Neural cell (in vitro differentiated cells): ENCODE measurements at regions not wholly inside any gene's neighbourhood (a gene's known extent, or its start where the extent isn't known, plus 50 kb on each side); places are given as distances from the start of the nearest gene placed in this dataset.

ENCODE experiments used
- CTCF ChIP-seq: fragments of 450-650 bp; IDR thresholded peaks from 2 replicates; pipeline ENCODE4 v1.5.1; 2014; ENCODE audit warnings: antibody characterized with exemption, mild to moderate bottlenecking, moderate library complexity; ENCODE audit not compliant: poor library complexity, severe bottlenecking
- EZH2 ChIP-seq: fragments of 200-600, 300-800 bp; shearing (Covaris generic), sonication (generic); IDR thresholded peaks from 2 replicates; pipeline ENCODE4 v1.6.1; 2014; ENCODE audit warnings: antibody characterized with exemption, low read length, borderline replicate concordance, mild to moderate bottlenecking; ENCODE audit not compliant: insufficient read depth, poor library complexity, severe bottlenecking
- POLR2AphosphoS5 ChIP-seq: IDR thresholded peaks from 2 replicates; pipeline ENCODE4 v1.6.1; 2012
- RAD21 ChIP-seq: fragments of 450-650 bp; conservative IDR thresholded peaks from 2 replicates; pipeline ENCODE4 v1.6.1; 2014; ENCODE audit warnings: antibody characterized with exemption, mild to moderate bottlenecking, moderate library complexity
- TF ChIP-seq, protein P1 (sequence below): IDR thresholded peaks from 2 replicates; pipeline ENCODE4 v1.6.1; 2012; ENCODE audit warnings: borderline replicate concordance

GRCh38 chr11:131206671-131207070, 163.7 kb upstream of the NTM start:
- TF ChIP-seq CTCF (no peak), EZH2 (no peak), POLR2AphosphoS5 (no peak), RAD21 (no peak)
- TF ChIP-seq, protein P1, sequence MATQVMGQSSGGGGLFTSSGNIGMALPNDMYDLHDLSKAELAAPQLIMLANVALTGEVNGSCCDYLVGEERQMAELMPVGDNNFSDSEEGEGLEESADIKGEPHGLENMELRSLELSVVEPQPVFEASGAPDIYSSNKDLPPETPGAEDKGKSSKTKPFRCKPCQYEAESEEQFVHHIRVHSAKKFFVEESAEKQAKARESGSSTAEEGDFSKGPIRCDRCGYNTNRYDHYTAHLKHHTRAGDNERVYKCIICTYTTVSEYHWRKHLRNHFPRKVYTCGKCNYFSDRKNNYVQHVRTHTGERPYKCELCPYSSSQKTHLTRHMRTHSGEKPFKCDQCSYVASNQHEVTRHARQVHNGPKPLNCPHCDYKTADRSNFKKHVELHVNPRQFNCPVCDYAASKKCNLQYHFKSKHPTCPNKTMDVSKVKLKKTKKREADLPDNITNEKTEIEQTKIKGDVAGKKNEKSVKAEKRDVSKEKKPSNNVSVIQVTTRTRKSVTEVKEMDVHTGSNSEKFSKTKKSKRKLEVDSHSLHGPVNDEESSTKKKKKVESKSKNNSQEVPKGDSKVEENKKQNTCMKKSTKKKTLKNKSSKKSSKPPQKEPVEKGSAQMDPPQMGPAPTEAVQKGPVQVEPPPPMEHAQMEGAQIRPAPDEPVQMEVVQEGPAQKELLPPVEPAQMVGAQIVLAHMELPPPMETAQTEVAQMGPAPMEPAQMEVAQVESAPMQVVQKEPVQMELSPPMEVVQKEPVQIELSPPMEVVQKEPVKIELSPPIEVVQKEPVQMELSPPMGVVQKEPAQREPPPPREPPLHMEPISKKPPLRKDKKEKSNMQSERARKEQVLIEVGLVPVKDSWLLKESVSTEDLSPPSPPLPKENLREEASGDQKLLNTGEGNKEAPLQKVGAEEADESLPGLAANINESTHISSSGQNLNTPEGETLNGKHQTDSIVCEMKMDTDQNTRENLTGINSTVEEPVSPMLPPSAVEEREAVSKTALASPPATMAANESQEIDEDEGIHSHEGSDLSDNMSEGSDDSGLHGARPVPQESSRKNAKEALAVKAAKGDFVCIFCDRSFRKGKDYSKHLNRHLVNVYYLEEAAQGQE = no peak
